22Rv1 (cell line): ENCODE measurements at regions not wholly inside any gene's neighbourhood (a gene's known extent, or its start where the extent isn't known, plus 50 kb on each side); places are given as distances from the start of the nearest gene placed in this dataset.

Experiments
- CTCF ChIP-seq: fragments of 450-650 bp; IDR thresholded peaks from 2 replicates; pipeline ENCODE4 v1.5.1; 2017; ENCODE audit warnings: mild to moderate bottlenecking
- ZFX ChIP-seq: fragments of 450-650 bp; IDR thresholded peaks from 2 replicates; pipeline ENCODE4 v1.6.1; 2017; ENCODE audit warnings: antibody characterized with exemption, borderline replicate concordance

- TF ChIP-seq CTCF = no peak
- TF ChIP-seq ZFX = no peak
Measured at GRCh38 chr9:3074247-3074646, 230.4 kb upstream of the PUM3 start.
